ENCODE measurements at regions not wholly inside any gene's neighbourhood (a gene's known extent, or its start where the extent isn't known, plus 50 kb on each side); places are given as distances from the start of the nearest gene placed in this dataset.

GRCh38 chr5:82886911-82887310 lies 190.3 kb downstream of the TMEM167A start:
- 0 out of 2 replicates have a peak overlapping the region, but pooled peaks have one; percentile 33 for H2AFZ ChIP-seq (ENCODE audit: low read depth, low read length)
- H3K27me3 ChIP-seq (ENCODE audit: low read depth, low read length) = no peaks in the 10 kb centered on the region
- H3K36me3 ChIP-seq (replicated peaks; ENCODE audit: low read depth, low read length) = peaks cover 16% of the 10 kb centered on the region
- H3K79me2 ChIP-seq (ENCODE audit: low read length) = no peaks in the 10 kb centered on the region
- peaks cover 31% of the 10 kb centered on the region for H3K4me1 ChIP-seq (ENCODE audit: low read length)
- H4K20me1 ChIP-seq (ENCODE audit: insufficient read depth, low read length) = no peaks in the 10 kb centered on the region
- H3K4me2 ChIP-seq (ENCODE audit: low read length) = no peak overlapping the region
- H3K27ac ChIP-seq (ENCODE audit: low read length) = peak overlapping the region; percentile 80; the same call in 1 of the 2 replicates
- H3K9me3 ChIP-seq (ENCODE audit: insufficient read depth, low read length) = no peaks in the 10 kb centered on the region
- H3K9ac ChIP-seq (ENCODE audit: low read length) = peak overlapping the region; percentile 11; the same call in 1 of the 2 replicates
- TF ChIP-seq EZH2phosphoT487 (IDR thresholded peaks at IDR 0.05; ENCODE audit: low read depth) (no peak), CTCF (IDR thresholded peaks at IDR 0.05; ENCODE audit: low read depth, low read length) (no peak)
- H3K4me3 ChIP-seq (ENCODE audit: low read length) = no peak overlapping the region

DNA sequence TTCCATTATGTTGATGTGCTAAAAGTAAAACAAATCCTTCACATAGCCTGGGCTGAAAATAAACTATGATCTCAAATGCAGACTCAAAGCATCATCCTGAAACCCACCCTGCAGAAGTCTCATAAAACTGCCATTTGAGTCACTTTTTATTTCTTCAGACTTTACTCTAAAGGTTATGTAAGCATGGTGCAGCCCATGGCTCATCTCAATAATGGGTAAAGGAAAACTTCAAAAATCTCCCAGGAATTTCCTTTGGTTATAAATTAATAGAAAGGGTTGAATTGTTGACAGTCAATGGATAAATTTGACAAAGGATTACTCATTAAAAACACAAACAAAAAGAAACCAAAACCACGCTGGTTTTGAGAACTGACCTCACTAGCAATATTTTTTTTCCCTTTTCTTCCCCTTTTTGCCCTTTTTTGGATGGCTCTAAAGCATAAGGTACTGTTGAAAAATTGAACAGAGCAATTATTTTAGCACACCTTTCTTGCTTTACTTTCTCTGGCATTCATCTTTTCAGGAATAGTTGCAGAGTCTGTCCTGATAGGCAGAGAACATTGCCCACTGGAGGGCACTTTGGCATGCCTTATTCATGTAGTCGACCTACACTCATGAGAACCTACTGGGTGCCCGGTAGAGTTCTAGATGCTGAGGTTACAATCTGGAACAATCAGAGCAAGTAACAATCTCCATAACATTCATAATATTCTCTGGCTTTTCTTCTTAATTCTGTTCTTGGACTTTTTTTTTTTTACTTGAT lies 191.4 kb downstream of the TMEM167A start:
- Histone ChIP-seq H3K4me1 (ENCODE audit: low read length) (peaks cover 36% of the 10 kb centered on the region), H4K20me1 (ENCODE audit: insufficient read depth, low read length) (no peaks in the 10 kb centered on the region), H3K4me2 (ENCODE audit: low read length) (peak overlapping the region; percentile 46), H3K36me3 (replicated peaks; ENCODE audit: low read depth, low read length) (peaks cover 21% of the 10 kb centered on the region), H3K9me3 (ENCODE audit: insufficient read depth, low read length) (no peaks in the 10 kb centered on the region), H3K9ac (ENCODE audit: low read length) (peak overlapping the region; percentile 44; the same call in 1 of the 2 replicates), H3K79me2 (ENCODE audit: low read length) (no peaks in the 10 kb centered on the region), H2AFZ (ENCODE audit: low read depth, low read length) (peak overlapping the region; percentile 73), H3K27ac (ENCODE audit: low read length) (peak overlapping the region; percentile 80), H3K27me3 (ENCODE audit: low read depth, low read length) (no peaks in the 10 kb centered on the region), H3K4me3 (ENCODE audit: low read length) (peak overlapping the region; percentile 34)
- peak; percentile 49 for TF ChIP-seq CTCF (IDR thresholded peaks at IDR 0.05; ENCODE audit: low read depth, low read length)
- TF ChIP-seq EZH2phosphoT487 (IDR thresholded peaks at IDR 0.05; ENCODE audit: low read depth) = no peak

DNA sequence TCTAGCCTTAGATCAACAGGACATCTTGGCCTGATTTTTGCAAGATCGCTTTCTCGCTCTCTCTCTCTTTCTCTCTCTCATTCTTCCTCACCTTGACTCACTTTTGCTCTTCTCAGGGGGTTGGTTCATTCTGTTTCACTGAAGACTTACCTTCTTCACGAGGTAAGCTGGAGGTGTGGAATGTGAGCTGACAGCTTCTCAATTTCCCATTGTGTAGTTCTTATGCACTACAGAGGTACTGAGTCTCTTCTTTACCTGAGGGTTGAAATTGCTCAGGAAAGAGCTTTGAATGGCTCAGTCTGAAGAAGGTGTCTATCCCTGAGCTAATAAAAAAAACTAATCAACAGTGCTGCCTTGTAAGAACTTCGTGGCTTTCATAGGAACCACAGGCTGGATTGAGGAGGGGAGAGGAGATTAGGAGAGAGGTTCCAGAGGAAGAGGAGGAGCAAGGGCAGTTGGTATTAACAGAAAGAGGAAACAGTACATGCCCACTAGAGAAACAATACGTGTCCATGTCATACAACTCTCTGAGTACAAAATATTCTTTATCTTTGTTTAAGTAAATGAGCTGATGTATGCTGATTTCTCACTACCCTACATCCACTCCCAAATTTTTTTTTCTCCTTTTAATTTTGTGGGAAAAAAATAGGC lies 192.2 kb downstream of the TMEM167A start:
- no peaks in the 10 kb centered on the region for H3K27me3 ChIP-seq (ENCODE audit: low read depth, low read length)
- peak overlapping the region; percentile 44; the same call in 1 of the 2 replicates for H3K9ac ChIP-seq (ENCODE audit: low read length)
- 0 out of 2 replicates have a peak, but pooled peaks cover 7% of the 10 kb centered on the region for H3K9me3 ChIP-seq (ENCODE audit: insufficient read depth, low read length)
- H4K20me1 ChIP-seq (ENCODE audit: insufficient read depth, low read length) = no peaks in the 10 kb centered on the region
- peak overlapping the region; percentile 46 for H3K4me2 ChIP-seq (ENCODE audit: low read length)
- H3K4me3 ChIP-seq (ENCODE audit: low read length) = peak overlapping the region; percentile 34; the same call in 1 of the 2 replicates
- H3K4me1 ChIP-seq (ENCODE audit: low read length) = peaks cover 36% of the 10 kb centered on the region
- H2AFZ ChIP-seq (ENCODE audit: low read depth, low read length) = peak overlapping the region; percentile 33; the same call in 1 of the 2 replicates
- H3K27ac ChIP-seq (ENCODE audit: low read length) = peak overlapping the region; percentile 80
- no peaks in the 10 kb centered on the region for H3K79me2 ChIP-seq (ENCODE audit: low read length)
- H3K36me3 ChIP-seq (replicated peaks; ENCODE audit: low read depth, low read length) = peaks cover 21% of the 10 kb centered on the region
- no peak for TF ChIP-seq EZH2phosphoT487 (IDR thresholded peaks at IDR 0.05; ENCODE audit: low read depth)
- TF ChIP-seq CTCF (IDR thresholded peaks at IDR 0.05; ENCODE audit: low read depth, low read length) = no peak

DNA sequence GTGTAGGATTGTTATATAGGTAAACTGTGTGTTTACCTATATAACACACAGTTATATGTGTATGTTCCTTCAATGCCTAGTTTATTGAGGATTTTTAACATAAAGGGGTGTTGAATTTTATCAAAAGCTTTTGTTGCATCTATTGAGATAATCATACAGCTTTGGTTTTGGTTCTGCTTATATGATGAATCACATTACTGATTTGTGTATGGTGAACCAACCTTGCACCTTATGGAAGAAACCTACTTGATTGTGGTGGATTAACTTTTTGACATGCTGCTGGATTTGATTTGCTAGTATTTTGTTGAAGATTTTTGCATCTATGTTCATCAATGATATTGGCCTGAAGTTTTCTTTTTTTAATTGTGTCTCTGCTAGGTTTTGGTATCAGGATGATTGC lies 194.9 kb downstream of the TMEM167A start:
- TF ChIP-seq EZH2phosphoT487 (IDR thresholded peaks at IDR 0.05; ENCODE audit: low read depth) (no peak), CTCF (IDR thresholded peaks at IDR 0.05; ENCODE audit: low read depth, low read length) (no peak)
- no peaks in the 10 kb centered on the region for H4K20me1 ChIP-seq (ENCODE audit: insufficient read depth, low read length)
- H3K9me3 ChIP-seq (ENCODE audit: insufficient read depth, low read length) = 0 out of 2 replicates have a peak, but pooled peaks cover 10% of the 10 kb centered on the region
- no peak overlapping the region for H2AFZ ChIP-seq (ENCODE audit: low read depth, low read length)
- no peak overlapping the region for H3K4me2 ChIP-seq (ENCODE audit: low read length)
- H3K79me2 ChIP-seq (ENCODE audit: low read length) = no peaks in the 10 kb centered on the region
- H3K27ac ChIP-seq (ENCODE audit: low read length) = no peak overlapping the region; the same call in 1 of the 2 replicates
- no peak overlapping the region for H3K9ac ChIP-seq (ENCODE audit: low read length)
- H3K4me1 ChIP-seq (ENCODE audit: low read length) = peaks cover 36% of the 10 kb centered on the region
- H3K27me3 ChIP-seq (ENCODE audit: low read depth, low read length) = no peaks in the 10 kb centered on the region
- H3K36me3 ChIP-seq (replicated peaks; ENCODE audit: low read depth, low read length) = peaks cover 17% of the 10 kb centered on the region
- no peak overlapping the region for H3K4me3 ChIP-seq (ENCODE audit: low read length)
